Immature natural killer cell (primary cell): ENCODE measurements at regions not wholly inside any gene's neighbourhood (a gene's known extent, or its start where the extent isn't known, plus 50 kb on each side); places are given as distances from the start of the nearest gene placed in this dataset.
"Not testable (repeated sequence)": the region's sequence is repeated elsewhere in the genome, so short reads cannot be mapped to it uniquely, and the experiment has no call there.

Experiments used
- DNase-seq, 3 donors: peaks; one replicate each; pipeline ENCODE4 v3.0.0; 2022; ENCODE audit warnings: mixed read lengths in 1 of 3
- H3K27ac Mint-ChIP-seq, 6 donors: one replicate each; pipeline ENCODE4 v1.8.0; 2020; ENCODE audit warnings: mixed read lengths in 6 of 6, mild to moderate bottlenecking in 5 of 6, inconsistent platforms in 4 of 6, moderate library complexity in 3 of 6
- H3K27me3 Mint-ChIP-seq, 3 donors: one replicate each; pipeline ENCODE4 v1.8.0; 2020 to 2021; ENCODE audit warnings: low read depth in 3 of 3, mild to moderate bottlenecking in 3 of 3, mixed read lengths in 3 of 3, moderate library complexity in 3 of 3, inconsistent platforms in 1 of 3
- H3K36me3 Mint-ChIP-seq, 3 donors: one replicate each; pipeline ENCODE4 v1.8.0; 2020; ENCODE audit warnings: mixed read lengths in 3 of 3, inconsistent platforms in 2 of 3, mild to moderate bottlenecking in 2 of 3
- H3K4me1 Mint-ChIP-seq, 2 donors: one replicate each; pipeline ENCODE4 v1.8.0; 2020; ENCODE audit warnings: inconsistent platforms in 2 of 2, mild to moderate bottlenecking in 2 of 2, mixed read lengths in 2 of 2, moderate library complexity in 1 of 2
- H3K4me3 Mint-ChIP-seq, 5 donors: one replicate each; pipeline ENCODE4 v1.8.0; 2020; ENCODE audit warnings: mild to moderate bottlenecking in 5 of 5, mixed read lengths in 5 of 5, inconsistent platforms in 3 of 5, moderate library complexity in 3 of 5
- H3K9me3 Mint-ChIP-seq, 6 donors: one replicate each; pipeline ENCODE4 v1.8.0; 2020; ENCODE audit warnings: mild to moderate bottlenecking in 6 of 6, mixed read lengths in 6 of 6, inconsistent platforms in 4 of 6, moderate library complexity in 3 of 6

DNA sequence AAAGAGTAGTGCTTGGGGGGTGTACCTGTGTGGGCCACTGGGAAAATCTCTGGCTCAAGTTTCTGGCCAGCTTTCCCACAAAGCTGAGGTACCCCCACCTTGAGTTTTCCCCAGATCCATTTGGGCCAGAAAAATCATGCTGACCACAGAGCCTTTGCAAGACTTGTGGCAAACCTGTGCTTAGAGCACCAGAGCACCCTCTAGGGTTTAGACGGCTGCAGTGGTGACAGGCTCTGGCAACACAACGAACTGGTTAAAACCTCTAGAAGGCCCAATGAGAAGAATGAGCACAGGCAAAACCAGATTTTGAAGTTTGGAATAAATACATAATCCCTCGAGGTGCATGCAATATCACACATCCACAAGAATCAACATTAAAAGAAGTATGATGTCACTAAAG lies 290.7 kb upstream of the FOLH1 start:
- Mint-ChIP-seq H3K27ac (no peak overlapping the region), H3K4me1 (no peaks in the 10 kb centered on the region)
- no peak for DNase-seq

DNA sequence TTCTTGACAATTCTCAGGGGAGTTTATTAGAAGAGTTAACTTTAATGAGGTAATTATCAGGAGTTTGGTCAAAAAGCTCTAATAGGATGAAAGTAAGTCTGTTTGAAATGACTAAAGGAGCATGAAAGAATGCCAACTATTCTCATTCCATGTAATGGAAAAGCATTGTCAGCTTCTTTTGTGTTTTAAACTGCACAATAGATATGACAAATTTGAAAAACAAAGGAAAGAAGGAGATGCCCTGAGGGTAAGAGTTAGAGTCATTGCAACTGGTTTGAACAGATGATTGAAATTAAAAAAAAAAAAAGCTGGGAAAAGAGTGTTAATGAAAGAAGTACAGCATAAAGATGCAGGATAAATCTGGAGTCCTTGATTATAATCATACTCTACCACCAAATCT lies 296.8 kb upstream of the FOLH1 start:
- no peaks in the 10 kb centered on the region for H3K36me3 Mint-ChIP-seq
- no peak for DNase-seq
- peaks cover 12 to 50% (median 23%) of the 10 kb centered on the region in 6 donors for H3K9me3 Mint-ChIP-seq
- peaks cover 0 to 2% (median 0%) of the 10 kb centered on the region in 3 donors for H3K27me3 Mint-ChIP-seq
- H3K4me1 Mint-ChIP-seq: no peaks in the 10 kb centered on the region
- no peak overlapping the region for H3K4me3 Mint-ChIP-seq
- no peak overlapping the region for H3K27ac Mint-ChIP-seq

More for the DNA sequence above, 290.7 kb upstream of the FOLH1 start:
- H3K4me3 Mint-ChIP-seq: no peak overlapping the region
- H3K36me3 Mint-ChIP-seq: no peaks in the 10 kb centered on the region
- peaks cover 0 to 2% (median 0%) of the 10 kb centered on the region in 3 donors for H3K27me3 Mint-ChIP-seq
- H3K9me3 Mint-ChIP-seq: peaks cover 9 to 34% (median 21%) of the 10 kb centered on the region in 6 donors

DNA sequence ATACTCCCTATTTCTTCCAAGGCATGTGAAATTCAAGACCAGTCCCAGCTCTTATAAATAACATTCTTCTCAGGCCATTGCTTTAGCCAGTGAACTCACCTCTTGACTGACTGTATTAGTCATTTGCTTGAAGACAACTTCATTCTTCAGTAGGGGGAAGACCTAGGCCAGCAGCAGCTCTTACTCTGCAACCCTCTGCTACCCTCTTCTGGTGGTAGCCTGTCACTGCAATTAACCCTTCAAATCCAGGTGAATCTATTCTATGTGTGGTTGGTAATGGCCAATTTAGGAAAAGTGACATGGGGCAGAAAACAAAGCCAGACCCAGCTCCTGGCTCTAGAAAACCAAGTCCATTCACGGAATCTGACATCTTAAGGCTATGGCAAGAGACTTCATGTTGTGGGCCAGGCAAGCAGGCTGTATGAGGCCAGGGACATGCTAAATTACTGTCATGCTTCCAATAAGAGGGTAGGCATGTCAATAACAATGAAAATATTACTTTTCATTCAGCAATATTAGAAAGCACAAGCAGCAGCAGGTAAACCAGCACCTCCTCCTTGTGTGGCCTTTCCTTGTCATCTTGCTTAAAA lies 317.9 kb upstream of the FOLH1 start:
- not testable (repeated sequence) for DNase-seq

DNA sequence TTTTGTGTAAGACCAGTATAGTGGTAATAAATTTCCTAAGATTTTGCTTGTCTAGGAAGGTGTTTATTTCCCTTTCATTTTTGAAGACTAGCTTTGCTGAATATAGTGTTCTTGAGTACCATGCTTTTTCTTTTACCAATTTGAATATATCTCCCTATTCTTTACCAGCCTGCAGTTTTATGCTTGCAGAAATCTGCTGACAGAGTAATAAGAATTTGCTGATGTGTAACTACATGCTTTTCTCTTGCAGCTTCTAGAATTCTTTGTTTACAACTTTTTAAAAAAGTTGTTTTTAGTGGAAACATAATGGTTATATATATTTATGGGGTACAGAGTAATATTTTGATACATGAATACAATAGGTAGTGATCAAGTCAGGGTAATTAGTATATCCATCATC lies 324.8 kb upstream of the FOLH1 start:
- no peak for DNase-seq
- no peaks in the 10 kb centered on the region for H3K27me3 Mint-ChIP-seq
- H3K27ac Mint-ChIP-seq: no peak overlapping the region
- H3K4me3 Mint-ChIP-seq: no peak overlapping the region
- H3K4me1 Mint-ChIP-seq: no peaks in the 10 kb centered on the region
- no peaks in the 10 kb centered on the region for H3K36me3 Mint-ChIP-seq
- H3K9me3 Mint-ChIP-seq: peaks cover 5 to 37% (median 21%) of the 10 kb centered on the region in 6 donors

More for the DNA sequence above, 317.9 kb upstream of the FOLH1 start:
- H3K4me1 Mint-ChIP-seq, H3K27ac Mint-ChIP-seq, H3K36me3 Mint-ChIP-seq, H3K27me3 Mint-ChIP-seq, H3K4me3 Mint-ChIP-seq: not testable (repeated sequence)
- H3K9me3 Mint-ChIP-seq: peaks cover 0 to 10% (median 5%) of the 10 kb centered on the region in 6 donors

DNA sequence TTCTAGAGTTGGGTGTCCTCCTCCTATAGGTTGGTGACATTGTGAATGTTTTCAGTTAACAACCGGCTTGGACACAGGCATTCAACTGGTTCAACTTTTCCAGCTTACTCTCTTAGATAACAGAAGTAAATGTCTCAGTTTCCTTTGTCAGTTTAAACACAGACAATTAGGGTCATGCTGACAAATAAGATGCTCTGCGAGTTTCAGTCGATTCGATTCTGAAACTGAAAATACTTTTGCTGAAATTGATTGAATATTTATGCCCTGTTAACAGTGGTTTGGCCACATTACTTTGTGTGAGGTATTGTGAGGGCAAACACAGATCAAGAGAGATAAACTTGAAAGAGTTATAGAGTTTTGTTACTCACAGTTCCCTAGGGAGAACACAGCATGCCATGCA lies 330.5 kb upstream of the FOLH1 start:
- not testable (repeated sequence) for H3K27me3 Mint-ChIP-seq

DNA sequence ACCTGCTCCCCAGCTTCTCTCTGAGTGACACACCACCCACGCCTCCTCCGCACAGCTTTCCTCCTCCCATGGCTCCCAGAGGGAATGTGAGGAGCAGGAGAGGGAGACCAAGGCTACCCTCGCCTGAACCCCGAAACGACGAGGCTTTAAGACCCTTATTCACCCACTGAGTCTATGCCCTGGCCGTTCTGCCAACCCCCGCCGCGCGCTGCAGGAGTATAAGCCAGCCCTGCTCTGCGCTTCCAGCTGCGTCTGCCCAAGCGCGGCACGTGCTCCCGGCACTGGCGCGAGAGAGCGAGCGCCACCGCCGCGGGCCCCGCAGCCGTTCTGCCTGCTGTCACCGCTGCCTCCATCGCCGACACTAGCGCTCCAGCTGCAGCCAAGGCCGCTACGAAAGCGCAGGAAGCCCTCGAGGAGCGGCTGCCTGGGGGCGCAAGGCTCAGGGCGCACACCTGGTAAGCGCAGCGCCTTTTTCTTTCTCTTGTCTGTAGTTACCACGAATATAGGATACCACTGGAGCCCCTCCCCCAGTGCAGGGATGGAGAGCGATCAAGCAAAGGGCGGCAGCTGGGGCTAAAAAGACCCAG lies 350.0 kb upstream of the FOLH1 start:
- not testable (repeated sequence) for H3K27me3 Mint-ChIP-seq, H3K4me1 Mint-ChIP-seq, H3K27ac Mint-ChIP-seq, H3K36me3 Mint-ChIP-seq, H3K4me3 Mint-ChIP-seq, DNase-seq
- H3K9me3 Mint-ChIP-seq: peaks cover 2 to 42% (median 17%) of the 10 kb centered on the region in 6 donors

More for the DNA sequence above, 330.5 kb upstream of the FOLH1 start:
- not testable (repeated sequence) for H3K27ac Mint-ChIP-seq, H3K36me3 Mint-ChIP-seq, H3K4me1 Mint-ChIP-seq, DNase-seq, H3K4me3 Mint-ChIP-seq
- peaks cover 4 to 26% (median 21%) of the 10 kb centered on the region in 6 donors for H3K9me3 Mint-ChIP-seq

DNA sequence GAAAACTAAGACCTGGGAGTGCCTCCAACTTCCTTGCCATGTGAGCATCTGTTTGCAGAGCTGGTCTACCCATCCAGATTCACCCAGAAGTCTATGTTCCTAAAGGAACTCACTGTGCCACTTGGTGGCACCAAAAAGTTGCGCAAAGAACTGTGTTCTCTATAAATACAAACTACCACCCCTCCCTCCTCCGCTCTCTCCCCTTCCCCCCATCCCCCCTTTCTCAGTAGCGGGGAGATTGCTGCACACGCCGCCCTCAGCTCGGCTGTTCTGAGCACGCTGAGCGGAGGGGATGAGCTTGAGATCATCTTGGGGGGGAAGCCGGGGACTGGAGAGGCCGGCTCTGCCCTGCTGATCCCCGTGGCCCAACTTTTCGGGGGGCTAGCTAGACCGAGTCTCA lies 352.2 kb upstream of the FOLH1 start:
- H3K9me3 Mint-ChIP-seq: peaks cover 2 to 36% (median 16%) of the 10 kb centered on the region in 6 donors
- H3K27me3 Mint-ChIP-seq, H3K36me3 Mint-ChIP-seq, H3K4me3 Mint-ChIP-seq, H3K27ac Mint-ChIP-seq, DNase-seq, H3K4me1 Mint-ChIP-seq: not testable (repeated sequence)

DNA sequence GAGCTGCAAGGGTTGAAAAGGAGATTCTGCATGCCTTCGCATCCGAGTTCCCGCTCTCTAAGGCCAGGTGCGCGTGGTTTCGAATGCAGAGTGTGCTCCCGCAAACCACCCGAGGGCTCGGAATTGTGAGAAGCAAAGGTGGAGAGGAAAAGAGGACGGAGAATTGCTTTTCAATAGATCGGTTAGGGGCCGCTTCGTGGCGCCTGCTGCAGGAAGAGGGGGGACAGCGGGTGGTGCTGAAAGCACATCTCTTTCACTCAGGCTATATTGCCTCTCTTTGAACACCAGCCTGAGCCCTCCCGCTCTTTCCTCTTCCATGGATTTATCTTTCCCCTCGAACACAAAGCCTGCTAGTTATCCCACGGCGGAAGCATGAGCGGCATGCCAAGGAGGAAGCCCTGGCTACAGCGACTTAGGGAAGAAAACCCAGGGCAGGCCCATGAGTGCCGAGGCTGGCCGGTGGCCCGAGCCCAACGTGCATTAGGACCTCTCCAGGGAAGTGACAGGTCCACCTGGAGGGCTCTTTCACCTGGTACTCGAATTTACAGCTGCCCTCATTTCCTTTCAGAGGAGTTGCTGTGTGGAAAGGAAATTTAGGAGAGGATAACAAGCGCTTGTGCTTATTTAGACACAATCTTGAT lies 353.0 kb upstream of the FOLH1 start:
- H3K9me3 Mint-ChIP-seq: peaks cover 4 to 38% (median 16%) of the 10 kb centered on the region in 6 donors
- H3K4me3 Mint-ChIP-seq, H3K27me3 Mint-ChIP-seq, H3K4me1 Mint-ChIP-seq, H3K27ac Mint-ChIP-seq, DNase-seq, H3K36me3 Mint-ChIP-seq: not testable (repeated sequence)

DNA sequence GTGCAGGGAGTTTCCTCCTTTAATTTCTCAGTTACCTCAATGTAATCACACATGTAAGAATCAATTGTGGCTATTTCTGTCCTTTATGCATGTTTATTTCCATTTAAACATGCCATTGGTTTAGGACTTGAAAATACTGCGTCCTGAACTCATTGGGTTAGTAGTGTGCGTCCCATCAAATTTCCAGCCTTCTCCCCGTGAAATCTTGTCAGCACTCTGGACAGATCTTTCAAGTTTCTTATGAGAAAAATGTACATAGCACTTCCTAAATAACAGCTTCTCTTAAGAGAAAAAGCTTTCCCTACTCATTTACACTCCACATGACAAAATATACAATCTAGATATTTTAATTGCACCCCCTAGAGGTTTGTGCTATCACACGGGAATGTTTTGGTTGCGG lies 353.9 kb upstream of the FOLH1 start:
- not testable (repeated sequence) for DNase-seq, H3K27ac Mint-ChIP-seq, H3K27me3 Mint-ChIP-seq, H3K36me3 Mint-ChIP-seq, H3K4me1 Mint-ChIP-seq, H3K4me3 Mint-ChIP-seq
- H3K9me3 Mint-ChIP-seq: peaks cover 3 to 29% (median 14%) of the 10 kb centered on the region in 6 donors

DNA sequence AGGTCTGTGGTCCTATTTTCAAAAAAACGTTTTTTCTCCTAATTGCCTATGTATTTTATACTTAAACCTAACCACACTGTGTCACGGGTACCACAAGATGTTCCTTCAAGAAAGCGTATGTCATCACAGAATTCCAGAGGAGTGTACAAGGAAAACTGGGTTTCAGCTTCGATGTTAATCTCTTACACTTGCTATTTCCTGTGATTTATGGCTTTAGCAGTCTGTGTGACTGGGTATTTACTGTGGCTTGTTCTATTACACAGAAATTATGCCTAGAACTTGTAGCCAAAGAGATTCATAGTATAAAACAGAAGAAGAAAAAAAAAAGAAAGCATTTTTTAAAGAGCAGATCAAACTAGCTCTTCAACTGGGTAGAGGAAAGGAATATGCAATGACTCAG lies 371.1 kb upstream of the FOLH1 start:
- not testable (repeated sequence) for H3K4me3 Mint-ChIP-seq, DNase-seq, H3K27me3 Mint-ChIP-seq, H3K36me3 Mint-ChIP-seq, H3K27ac Mint-ChIP-seq, H3K4me1 Mint-ChIP-seq
- peaks cover 12 to 40% (median 22%) of the 10 kb centered on the region in 6 donors for H3K9me3 Mint-ChIP-seq

DNA sequence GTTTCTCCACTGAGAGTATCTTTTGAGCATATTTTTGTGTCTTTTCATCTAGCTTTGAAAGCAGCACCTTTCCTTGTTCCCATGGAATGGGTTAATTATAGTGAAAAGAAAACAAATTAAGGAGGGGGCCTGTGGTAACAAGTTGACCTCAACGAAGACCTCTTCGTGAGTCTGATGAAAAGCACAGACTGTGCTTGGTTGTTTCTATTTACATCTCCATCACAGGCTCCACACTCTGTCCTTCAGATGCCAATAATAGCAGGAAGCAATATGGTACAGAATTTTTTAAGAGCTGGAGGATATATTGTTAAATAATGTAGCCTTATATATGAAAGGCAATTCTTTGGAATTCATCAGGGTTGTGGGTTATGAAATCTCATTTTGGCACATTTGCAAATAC lies 366.7 kb upstream of the OR4C13 start:
- not testable (repeated sequence) for H3K36me3 Mint-ChIP-seq, H3K4me3 Mint-ChIP-seq, H3K27me3 Mint-ChIP-seq, DNase-seq, H3K27ac Mint-ChIP-seq, H3K4me1 Mint-ChIP-seq
- peaks cover 6 to 15% (median 9%) of the 10 kb centered on the region in 6 donors for H3K9me3 Mint-ChIP-seq

DNA sequence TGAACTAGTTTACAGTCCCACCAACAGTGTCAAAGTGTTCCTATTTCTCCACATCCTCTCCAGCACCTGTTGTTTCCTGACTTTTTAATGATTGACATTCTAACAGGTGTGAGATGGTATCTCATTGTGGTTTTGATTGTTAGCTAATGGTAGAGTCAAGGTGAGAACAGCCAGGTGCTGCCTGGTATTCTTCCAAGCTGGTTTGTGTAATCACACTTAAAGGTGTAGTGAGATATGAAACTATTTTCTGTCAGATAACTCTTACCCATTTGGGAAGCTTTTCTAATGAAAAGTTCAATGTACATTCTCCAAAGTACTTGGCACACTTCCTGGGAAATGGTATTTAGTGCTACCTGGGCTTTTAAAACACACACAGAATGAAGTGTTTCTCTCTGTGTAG lies 343.3 kb upstream of the OR4C13 start:
- peaks cover 4 to 47% (median 22%) of the 10 kb centered on the region in 6 donors for H3K9me3 Mint-ChIP-seq
- H3K27me3 Mint-ChIP-seq: not testable (repeated sequence)

DNA sequence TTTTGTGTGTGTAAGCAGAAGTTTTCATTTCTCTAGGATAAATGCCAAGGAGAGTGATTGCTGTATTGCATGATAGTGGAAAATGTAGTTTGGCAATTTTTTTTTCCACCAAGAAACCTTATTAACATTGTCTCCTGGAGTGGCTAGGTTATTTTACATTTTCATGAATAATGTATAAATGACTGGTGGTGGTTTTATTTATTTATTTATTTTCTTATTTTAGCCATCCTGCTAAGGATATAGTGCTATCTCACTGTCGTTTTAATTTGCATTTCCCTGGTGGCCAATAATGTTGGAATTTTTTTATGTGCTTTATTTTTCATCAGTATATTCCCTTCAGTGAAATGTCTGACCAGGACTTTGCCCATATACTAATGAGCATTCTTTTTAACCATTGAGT lies 328.3 kb upstream of the OR4C13 start:
- DNase-seq, H3K27ac Mint-ChIP-seq, H3K4me3 Mint-ChIP-seq, H3K36me3 Mint-ChIP-seq, H3K27me3 Mint-ChIP-seq, H3K4me1 Mint-ChIP-seq: not testable (repeated sequence)
- peaks cover 13 to 37% (median 31%) of the 10 kb centered on the region in 6 donors for H3K9me3 Mint-ChIP-seq

More for the DNA sequence above, 343.3 kb upstream of the OR4C13 start:
- not testable (repeated sequence) for H3K4me1 Mint-ChIP-seq, H3K36me3 Mint-ChIP-seq, DNase-seq, H3K27ac Mint-ChIP-seq, H3K4me3 Mint-ChIP-seq

DNA sequence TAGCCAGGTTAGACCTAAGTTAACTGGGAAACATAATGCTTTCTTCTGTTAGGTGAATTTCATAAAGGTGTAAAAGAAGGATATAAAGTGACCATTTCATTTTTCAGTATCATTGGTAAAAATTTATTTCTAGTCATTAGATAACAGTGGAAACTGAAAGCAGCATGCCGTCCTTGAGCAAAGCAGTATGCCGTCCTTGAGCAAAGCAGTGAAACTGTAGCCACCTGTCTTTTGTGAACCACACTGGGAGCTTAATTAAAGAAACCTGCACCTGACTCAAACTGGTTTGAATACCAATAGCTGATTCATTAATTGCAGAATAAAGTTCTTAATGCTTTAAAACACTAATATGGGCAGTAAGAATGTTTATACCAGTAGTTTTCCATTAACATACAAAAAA lies 281.5 kb upstream of the OR4C13 start:
- H3K9me3 Mint-ChIP-seq: peaks cover 11 to 72% (median 34%) of the 10 kb centered on the region in 6 donors
- not testable (repeated sequence) for DNase-seq, H3K4me3 Mint-ChIP-seq, H3K4me1 Mint-ChIP-seq, H3K36me3 Mint-ChIP-seq, H3K27ac Mint-ChIP-seq, H3K27me3 Mint-ChIP-seq
